B cell (primary cell): ENCODE measurements at regions not wholly inside any gene's neighbourhood (a gene's known extent, or its start where the extent isn't known, plus 50 kb on each side); places are given as distances from the start of the nearest gene placed in this dataset.

ENCODE experiments used
- ATAC-seq: fragments of 200-7000 bp; cut with Tn5 transposase; one replicate; pipeline ENCODE4 v1.10.0; 2021; ENCODE audit warnings: low read depth, mild to moderate bottlenecking, moderate number of reproducible peaks, moderate library complexity
- CTCF ChIA-PET: fragments of 350-600 bp; sonication (Branson Sonifier 250); formaldehyde crosslinking; loops from one replicate; lab custom pipeline; 2021; ENCODE audit warnings: antibody characterized with exemption, inconsistent platforms; lab: Charles Lee
- POLR2A ChIA-PET: fragments of 350-600 bp; sonication (Branson Sonifier 250); formaldehyde crosslinking; loops from one replicate; lab custom pipeline; 2021; ENCODE audit warnings: antibody characterized with exemption; lab: Charles Lee
- DNase-seq: peaks from one replicate; pipeline ENCODE4 v3.0.0; 2013
- H2AFZ ChIP-seq: 2 replicates; pipeline ENCODE4 v1.6.1; 2012; ENCODE audit warnings: mild to moderate bottlenecking, low read depth, low read length; ENCODE audit not compliant: insufficient read depth, poor library complexity, severe bottlenecking
- H3K27ac ChIP-seq, 2 donors: 1 replicate in 1 of 2; 2 replicates in 1 of 2; pipeline ENCODE4 v1.5.1; 2012 to 2013; ENCODE audit warnings: low read length in 2 of 2, mild to moderate bottlenecking in 2 of 2, moderate library complexity in 1 of 2
- H3K27me3 ChIP-seq, 4 experiments: fragments of 200-600 bp in 1 of 4; sonication (generic) in 1 of 4; replicated peaks in 1 of 4; 1 replicate in 2 of 4; 2 replicates in 2 of 4; pipeline versions ENCODE4 v1.6.1 to v1.7.0; 2013 to 2016; ENCODE audit warnings: low read length in 3 of 4, mild to moderate bottlenecking in 2 of 4, mixed read lengths in 1 of 4, moderate library complexity in 1 of 4; ENCODE audit not compliant: insufficient read depth in 4 of 4, control insufficient read depth in 3 of 4; ENCODE audit errors: control extremely low read depth in 1 of 4
- H3K36me3 ChIP-seq, 2 experiments: replicated peaks in 1 of 2; 1 replicate in 1 of 2; 2 replicates in 1 of 2; pipeline versions ENCODE4 v1.6.1 to v1.7.1; 2013; ENCODE audit warnings: low read length in 1 of 2; ENCODE audit not compliant: insufficient read depth in 2 of 2, control insufficient read depth in 1 of 2; ENCODE audit errors: control extremely low read depth in 1 of 2, extremely low read depth in 1 of 2
- H3K4me1 ChIP-seq, 2 donors: fragments of 200-600 bp in 1 of 2; sonication (generic) in 1 of 2; 1 replicate in 1 of 2; 2 replicates in 1 of 2; pipeline versions ENCODE4 v1.5.1 to v1.6.1; 2013 to 2017; ENCODE audit warnings: low read length in 2 of 2; ENCODE audit not compliant: control insufficient read depth in 2 of 2, insufficient read depth in 2 of 2
- H3K4me2 ChIP-seq: replicated peaks from 2 replicates; pipeline ENCODE3; 2012; ENCODE audit warnings: mild to moderate bottlenecking, low read depth, low read length; ENCODE audit not compliant: poor library complexity, severe bottlenecking
- H3K4me3 ChIP-seq, 5 experiments: fragments of 200-600 bp in 1 of 5; sonication (generic) in 1 of 5; 1 replicate in 3 of 5; 2 replicates in 2 of 5; pipeline versions ENCODE4 v1.5.1 to v1.7.0; 2011 to 2016; ENCODE audit warnings: low read length in 4 of 5, mild to moderate bottlenecking in 4 of 5, low read depth in 2 of 5, control low read depth in 1 of 5, moderate library complexity in 1 of 5; ENCODE audit not compliant: insufficient read depth in 1 of 5; ENCODE audit errors: control extremely low read depth in 1 of 5, extremely low read depth in 1 of 5
- H3K79me2 ChIP-seq: fragments of 200-600 bp; sonication (generic); one replicate; pipeline ENCODE4 v1.6.0; 2016; ENCODE audit warnings: low read length; ENCODE audit not compliant: control insufficient read depth, insufficient read depth
- H3K9ac ChIP-seq: fragments of 200-600 bp; sonication (generic); 2 replicates; pipeline ENCODE4 v1.6.1; 2017; ENCODE audit warnings: mild to moderate bottlenecking, low read length, moderate library complexity
- H3K9me3 ChIP-seq, 3 donors: one replicate each; pipeline versions ENCODE4 v1.6.1 to v1.7.1; 2013; ENCODE audit warnings: low read length in 2 of 3; ENCODE audit not compliant: control insufficient read depth in 2 of 3, insufficient read depth in 1 of 3; ENCODE audit errors: control extremely low read depth in 1 of 3
- H4K20me1 ChIP-seq: 2 replicates; pipeline ENCODE4 v1.6.0; 2012; ENCODE audit warnings: mild to moderate bottlenecking, low read length; ENCODE audit not compliant: insufficient read depth, control insufficient read depth, poor library complexity, severe bottlenecking
- H3K27ac Mint-ChIP-seq: one replicate; pipeline ENCODE4 v1.8.0; 2021; ENCODE audit warnings: mixed read lengths
- H3K27me3 Mint-ChIP-seq: one replicate; pipeline ENCODE4 v1.8.0; 2021; ENCODE audit warnings: mixed read lengths
- H3K4me1 Mint-ChIP-seq: one replicate; pipeline ENCODE4 v1.8.0; 2021; ENCODE audit warnings: mixed read lengths
- H3K4me3 Mint-ChIP-seq: one replicate; pipeline ENCODE4 v1.8.0; 2021; ENCODE audit warnings: mixed read lengths
- H3K9me3 Mint-ChIP-seq: one replicate; pipeline ENCODE4 v1.8.0; 2022; ENCODE audit warnings: mixed read lengths; ENCODE audit not compliant: insufficient read depth
- CTCF ChIP-seq: fragments of 200-600 bp; IDR thresholded peaks from one replicate; pipeline ENCODE4 v1.8.0; 2022; ENCODE audit warnings: antibody characterized with exemption, mild to moderate bottlenecking
- EZH2 ChIP-seq: IDR thresholded peaks from 2 replicates; pipeline ENCODE4 v1.6.1; 2012; ENCODE audit warnings: borderline replicate concordance, low read depth, mild to moderate bottlenecking, moderate library complexity, low read length; ENCODE audit not compliant: insufficient read depth, poor library complexity, severe bottlenecking
- WGBS: methylation state at CpG from one replicate; pipeline ENCODE4 v1.1.5; 2013; ENCODE audit warnings: missing lambda C conversion rate; ENCODE audit not compliant: insufficient coverage; 5-methylcytosine and 5-hydroxymethylcytosine counted together
- intact Hi-C: fragments of 100-400 bp; cut with micrococcal nuclease; formaldehyde crosslinking; loops from one replicate; pipeline ENCODE4 v1.10.0; 2022

GRCh38 chr6:163806755-163807499, 392.4 kb downstream of the QKI start:
- ATAC-seq (no peak), DNase-seq (no peak)
- no peak for TF ChIP-seq CTCF
- TF ChIP-seq EZH2, result no peak
- Histone ChIP-seq H2AFZ (no peak overlapping the region), H3K9me3 (peaks cover 0 to 4% (median 0%) of the 10 kb centered on the region in 3 donors), H3K79me2 (no peaks in the 10 kb centered on the region), H3K4me1 (no peaks in the 10 kb centered on the region), H3K27ac (no peak overlapping the region), H4K20me1 (no peaks in the 10 kb centered on the region), H3K27me3 (no peaks in the 10 kb centered on the region), H3K4me2 (no peak overlapping the region), H3K4me3 (no peak overlapping the region), H3K36me3 (no peaks in the 10 kb centered on the region), H3K9ac (no peak overlapping the region)
- no peak overlapping the region for H3K4me3 Mint-ChIP-seq
- peaks cover 3% of the 10 kb centered on the region for H3K27me3 Mint-ChIP-seq
- 97% methylated on average over 13 of the region's 13 CpGs for WGBS
- intact Hi-C loops, result no loop called here
- CTCF ChIA-PET, result no interaction called here
- no peak overlapping the region for H3K27ac Mint-ChIP-seq
- H3K4me1 Mint-ChIP-seq, result peaks cover 7% of the 10 kb centered on the region
- POLR2A ChIA-PET, result no interaction called here
- H3K9me3 Mint-ChIP-seq, result no peaks in the 10 kb centered on the region

GRCh38 chr6:163804991-163805390, 390.5 kb downstream of the QKI start:
- Histone ChIP-seq H3K79me2 (no peaks in the 10 kb centered on the region), H3K27ac (no peak overlapping the region), H4K20me1 (no peaks in the 10 kb centered on the region), H3K27me3 (no peaks in the 10 kb centered on the region), H3K4me2 (no peak overlapping the region), H3K4me1 (no peaks in the 10 kb centered on the region), H3K9ac (no peak overlapping the region), H2AFZ (no peak overlapping the region), H3K4me3 (no peak overlapping the region), H3K36me3 (no peaks in the 10 kb centered on the region), H3K9me3 (peaks cover 0 to 4% (median 0%) of the 10 kb centered on the region in 3 donors)
- Mint-ChIP-seq H3K27ac (no peak overlapping the region), H3K27me3 (peaks cover 3% of the 10 kb centered on the region), H3K4me1 (peaks cover 7% of the 10 kb centered on the region), H3K4me3 (no peak overlapping the region), H3K9me3 (no peaks in the 10 kb centered on the region)
- no peak for TF ChIP-seq EZH2
- TF ChIP-seq CTCF, result no peak
- DNase-seq (no peak), ATAC-seq (no peak)
- CTCF ChIA-PET, result interaction anchor here (1.2 kb wide), 1 partner anchor 10 kb away, joined by 3 read pairs; no protein-coding TSS in a partner anchor
- POLR2A ChIA-PET, result no interaction called here
- intact Hi-C loops, result no loop called here
- WGBS, result 100% methylated on average over 1 of the region's 8 CpGs
